Stimulated activated CD4-positive, alpha-beta T cell treated with anti-CD3 and anti-CD28 coated beads, Interleukin-4, amount 100 ng/mL, for 1 hour (primary cell): ENCODE measurements at regions not wholly inside any gene's neighbourhood (a gene's known extent, or its start where the extent isn't known, plus 50 kb on each side); places are given as distances from the start of the nearest gene placed in this dataset.

Experiments
- DNase-seq: peaks from one replicate; pipeline ENCODE4 v3.0.0-alpha.2; 2020

DNA sequence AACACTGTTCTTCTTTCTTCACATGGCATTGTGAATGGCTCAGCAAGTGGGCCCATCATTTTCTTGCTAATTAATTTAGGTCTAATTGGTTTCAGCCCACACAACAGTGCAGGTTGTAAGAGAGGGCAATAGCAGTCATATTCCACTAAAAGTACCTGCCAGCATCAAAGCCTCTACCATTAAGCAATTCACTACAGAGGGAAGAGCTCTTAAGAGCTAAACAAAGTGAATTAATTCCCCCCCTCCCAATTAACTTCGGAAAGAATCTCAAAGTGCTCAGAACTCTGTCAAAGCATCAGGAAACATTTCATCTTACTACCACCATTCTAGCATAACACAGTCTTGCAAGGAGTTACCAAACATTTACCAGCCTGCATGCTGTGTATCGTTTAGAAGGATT lies 133.9 kb upstream of the UBASH3B start:
- no peak for DNase-seq

DNA sequence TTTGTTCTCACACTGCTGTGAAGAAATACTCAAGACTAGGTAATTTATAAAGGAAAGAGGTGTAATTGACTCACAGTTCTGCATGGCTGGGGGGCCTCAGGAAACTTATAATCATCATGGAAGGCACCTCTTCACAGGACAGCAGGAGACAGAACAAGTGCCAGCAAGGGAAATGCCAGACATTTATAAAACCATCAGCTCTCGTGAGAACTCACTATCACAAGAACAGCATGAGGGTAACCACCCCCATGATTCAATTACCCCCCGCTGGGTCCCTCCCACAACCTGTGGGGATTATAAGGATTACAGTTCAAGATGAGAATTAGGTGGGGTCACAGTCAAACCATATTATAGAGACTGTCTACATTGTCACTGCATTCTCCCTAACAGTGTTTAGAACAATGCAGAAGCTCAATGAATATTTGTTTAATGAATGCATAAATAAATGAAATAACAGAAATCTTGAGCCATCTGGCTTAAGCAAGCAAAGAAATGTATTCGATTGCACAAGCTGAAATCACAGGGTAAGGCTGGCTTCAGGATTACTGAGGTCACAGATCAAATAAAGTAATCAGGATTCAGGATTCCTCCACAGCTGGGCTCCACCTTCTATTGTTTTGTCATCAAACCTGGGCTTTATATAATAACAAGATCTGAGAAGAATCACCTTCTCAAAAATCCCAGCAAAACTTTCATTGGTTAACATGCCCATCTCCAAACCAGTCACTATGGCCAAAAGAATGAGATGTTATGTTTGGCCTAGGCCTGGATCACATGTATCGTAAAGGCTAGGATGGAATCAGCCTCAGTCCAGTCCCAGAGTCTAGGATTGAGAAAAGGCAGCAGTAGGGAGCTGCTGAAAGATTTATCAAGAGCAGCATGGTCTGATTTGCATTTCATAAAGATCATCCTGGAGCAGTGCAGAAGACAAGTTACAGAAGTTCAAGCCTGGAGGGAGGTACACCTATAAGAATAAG lies 137.8 kb upstream of the UBASH3B start:
- no peak for DNase-seq

DNA sequence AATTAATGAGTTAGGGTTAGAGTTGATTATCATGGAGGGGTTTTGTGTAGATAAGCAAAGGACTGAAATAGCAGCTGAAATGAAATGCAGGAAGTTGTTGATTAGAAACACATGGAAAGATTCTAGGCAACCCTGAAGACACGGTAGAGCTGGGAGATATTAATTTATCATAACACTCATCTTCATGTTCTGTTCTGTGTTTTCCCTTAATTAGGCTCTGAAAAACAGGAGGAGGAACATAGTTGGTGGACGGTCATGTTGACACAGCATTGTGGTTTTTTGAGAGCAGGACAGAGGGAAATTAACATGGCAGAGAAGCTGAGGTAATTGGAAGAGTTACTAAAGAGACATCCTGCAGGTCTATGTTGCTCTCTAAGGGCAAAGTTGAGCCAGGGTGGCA lies 138.8 kb upstream of the UBASH3B start:
- DNase-seq, result no peak

DNA sequence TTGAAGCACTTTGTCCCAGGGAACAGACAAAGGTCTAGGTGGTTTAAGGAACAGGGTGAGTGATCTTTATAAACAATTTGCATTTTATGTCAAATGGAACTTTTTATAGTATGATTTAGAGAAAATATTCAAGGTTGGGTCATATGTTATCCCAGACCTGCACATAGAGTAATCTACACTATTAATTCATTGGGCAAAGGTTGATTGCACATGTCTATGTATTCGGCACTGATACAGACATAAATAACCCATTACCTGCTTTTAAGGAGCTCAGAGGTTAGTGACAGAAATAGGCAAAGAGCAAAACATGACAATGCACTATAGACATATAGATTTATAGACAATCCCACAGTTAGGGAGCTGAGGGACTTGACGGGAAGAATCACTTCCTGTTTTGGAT lies 141.5 kb upstream of the UBASH3B start:
- no peak for DNase-seq

DNA sequence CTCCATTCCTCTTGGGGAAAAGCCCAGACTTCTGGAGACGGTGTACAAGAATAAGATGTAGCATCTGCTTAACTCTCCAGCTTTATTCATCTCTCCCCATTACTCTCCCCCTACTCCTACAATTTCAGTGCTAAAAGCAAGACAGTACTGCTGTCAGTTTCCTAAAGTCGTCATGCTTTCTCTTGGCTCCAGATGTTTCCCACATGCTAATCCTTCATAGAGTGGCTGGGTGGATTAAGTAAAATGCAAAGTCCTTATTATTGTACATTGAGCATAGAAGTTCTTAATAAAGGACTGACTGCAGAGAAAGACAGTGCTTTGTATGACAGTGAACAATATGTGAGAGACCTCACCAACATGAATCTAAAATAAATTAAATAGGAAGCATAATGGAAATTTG lies 142.2 kb upstream of the UBASH3B start:
- no peak for DNase-seq

DNA sequence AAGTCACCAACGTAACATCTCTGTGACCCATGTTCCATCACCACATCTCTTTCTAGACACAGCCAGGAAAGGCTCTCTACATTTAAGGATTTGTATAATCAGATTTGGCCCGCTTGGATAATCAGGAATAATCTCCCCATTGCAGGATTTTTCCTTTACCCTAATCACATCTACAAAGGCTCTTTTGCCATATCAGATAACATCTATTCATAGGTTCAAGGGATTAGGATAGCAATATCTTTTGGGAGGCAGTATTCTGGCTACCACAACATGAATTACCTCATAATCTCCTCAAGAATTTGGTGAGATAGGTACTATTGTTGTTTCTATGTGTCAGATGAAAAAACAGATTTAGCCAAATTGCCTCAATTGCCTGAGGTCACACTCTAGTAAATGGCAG lies 142.8 kb upstream of the UBASH3B start:
- no peak for DNase-seq

DNA sequence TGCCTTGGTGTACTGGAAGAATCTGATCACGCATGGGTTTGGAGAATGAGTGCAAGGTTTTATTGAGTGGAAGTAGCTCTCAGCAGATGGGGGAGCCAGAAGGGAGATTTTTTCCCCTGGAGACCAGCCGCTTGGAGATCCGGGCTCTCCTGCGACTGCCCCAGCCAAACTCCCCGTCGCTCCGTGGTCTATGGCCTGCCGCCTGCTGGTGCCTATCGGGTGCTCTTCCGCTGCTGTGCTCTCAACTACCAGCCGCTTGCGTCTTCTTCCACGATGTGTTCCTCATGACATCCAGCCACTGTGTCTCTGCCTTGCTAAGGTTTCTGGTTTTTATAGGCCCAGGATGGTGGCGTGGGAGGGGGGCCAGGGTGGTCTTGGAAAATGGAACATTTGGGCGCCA lies 145.6 kb upstream of the UBASH3B start:
- DNase-seq, result no peak

DNA sequence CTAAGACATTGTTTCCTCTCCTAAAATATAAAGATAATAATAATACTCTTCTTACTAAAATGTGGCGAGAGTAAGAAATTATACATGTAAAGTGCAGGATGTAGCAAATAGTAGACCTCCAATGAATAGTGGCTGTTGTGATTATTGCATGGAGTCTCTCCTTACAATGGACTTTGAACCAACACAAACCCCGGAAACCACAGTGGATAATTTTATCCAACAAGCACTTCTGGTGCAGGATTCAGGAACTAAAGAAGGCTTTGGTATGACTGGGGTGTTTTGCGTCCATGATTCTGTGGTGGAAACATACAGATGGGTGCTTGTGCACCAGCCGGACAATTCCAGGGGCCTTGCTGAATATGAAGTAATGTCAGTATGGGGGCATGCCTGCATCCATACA lies 146.4 kb upstream of the UBASH3B start:
- no peak for DNase-seq

DNA sequence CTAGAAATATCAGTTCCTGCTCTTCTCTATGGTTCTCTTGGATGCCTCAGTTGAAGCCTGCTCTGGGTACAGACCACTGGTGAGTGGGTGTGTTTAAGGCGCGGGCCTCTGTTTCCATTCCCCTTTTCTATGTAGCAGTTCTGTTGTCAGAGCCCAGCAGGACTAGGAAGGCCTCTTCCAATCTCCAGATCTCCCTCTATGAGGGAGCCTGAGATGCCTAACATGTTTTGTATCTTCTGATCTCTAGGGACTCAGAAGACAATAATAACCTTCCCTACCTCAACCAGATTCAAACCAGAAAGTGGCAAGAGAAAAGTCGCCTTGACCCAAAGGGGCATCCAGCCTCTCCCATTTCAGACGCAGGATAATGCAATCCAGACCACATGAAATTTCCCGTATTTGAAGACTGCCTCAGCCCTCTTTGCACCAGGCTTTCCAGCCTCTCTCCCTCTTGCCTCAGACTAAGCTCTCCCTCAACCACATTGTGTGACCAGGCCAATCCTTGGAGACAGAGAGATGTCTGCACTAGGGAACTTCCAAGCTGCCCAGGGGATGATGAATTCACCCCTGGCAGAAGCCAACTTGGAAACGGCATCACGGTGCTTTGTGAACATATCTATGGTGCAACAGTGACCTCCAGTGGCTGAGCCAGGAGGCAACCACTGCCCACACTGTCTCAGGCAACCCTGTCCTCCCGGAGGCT lies 150.1 kb upstream of the UBASH3B start:
- DNase-seq, result peak; percentile 40

DNA sequence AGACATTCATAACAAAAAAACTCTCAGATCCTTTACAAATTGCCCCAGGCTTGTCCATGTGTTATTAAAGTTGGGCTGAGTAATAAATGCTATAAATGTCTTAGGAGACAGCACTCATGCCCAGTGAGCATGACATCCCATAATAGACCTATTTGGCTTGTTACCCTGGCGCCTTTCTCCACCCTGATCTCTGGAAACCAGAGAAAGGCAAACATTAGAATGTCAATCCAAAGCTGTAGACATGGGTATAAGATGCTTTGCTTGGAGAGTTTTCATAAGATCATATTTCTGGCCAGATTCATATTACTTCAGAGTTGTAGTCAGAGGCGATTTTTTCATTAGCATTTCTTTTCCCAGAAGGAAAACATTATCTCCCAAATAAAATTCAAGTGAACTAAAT lies 161.3 kb upstream of the UBASH3B start:
- DNase-seq, result no peak

DNA sequence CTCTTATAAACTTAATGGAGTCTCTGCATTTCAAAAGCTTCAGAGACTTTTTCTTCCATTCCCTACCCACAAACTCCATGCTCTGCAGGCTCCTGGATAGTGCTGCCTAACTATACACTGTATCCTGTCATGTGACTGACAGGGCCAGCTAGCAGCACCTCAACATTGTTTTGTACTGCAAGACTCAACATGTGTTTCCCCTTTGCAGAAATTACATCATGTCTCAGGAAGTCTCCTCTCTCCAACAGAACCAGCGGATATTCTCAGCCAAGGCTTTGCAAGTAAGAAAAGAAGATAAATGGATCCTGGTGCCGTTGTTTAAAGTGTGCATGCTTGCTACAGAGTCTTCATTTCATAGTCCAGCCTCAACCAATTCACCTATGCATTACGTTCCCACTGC lies 164.0 kb upstream of the UBASH3B start:
- DNase-seq, result no peak

DNA sequence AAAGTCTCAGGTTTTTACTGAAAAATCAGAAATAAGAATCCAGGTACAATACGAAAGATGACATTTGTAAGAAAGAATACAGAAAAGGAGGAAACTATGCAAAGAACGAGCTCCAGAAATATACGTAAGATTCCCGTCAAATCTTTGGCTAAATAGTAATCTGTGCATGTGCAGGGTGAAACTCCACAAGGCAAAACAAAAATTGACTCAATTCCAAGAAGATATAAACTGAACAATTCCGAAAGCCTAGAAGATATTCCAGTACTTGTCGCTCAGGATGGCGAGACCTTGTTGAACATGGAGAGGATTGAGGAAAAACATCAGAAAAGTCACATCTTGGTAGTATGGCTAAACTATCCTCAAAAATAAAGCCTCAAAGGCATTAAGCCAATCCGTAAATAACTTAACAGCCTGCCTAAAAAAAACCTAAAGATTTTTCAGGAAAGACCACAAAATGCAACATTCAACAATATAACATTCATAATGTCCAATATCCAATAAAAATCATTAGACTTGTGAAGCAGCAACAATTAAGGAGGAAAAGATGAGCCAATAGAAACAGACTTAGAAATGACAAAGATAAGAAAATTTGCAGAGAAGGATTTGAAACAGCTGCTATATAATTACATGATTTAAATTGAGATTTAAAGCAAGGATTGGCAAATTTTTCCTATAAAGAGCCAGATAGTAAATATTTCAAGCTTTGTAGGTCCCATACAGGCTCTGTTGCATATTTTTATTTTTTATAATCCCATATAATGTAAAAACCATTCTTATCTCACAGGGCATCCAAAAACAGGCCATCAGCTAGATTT lies 166.4 kb upstream of the UBASH3B start:
- no peak for DNase-seq

DNA sequence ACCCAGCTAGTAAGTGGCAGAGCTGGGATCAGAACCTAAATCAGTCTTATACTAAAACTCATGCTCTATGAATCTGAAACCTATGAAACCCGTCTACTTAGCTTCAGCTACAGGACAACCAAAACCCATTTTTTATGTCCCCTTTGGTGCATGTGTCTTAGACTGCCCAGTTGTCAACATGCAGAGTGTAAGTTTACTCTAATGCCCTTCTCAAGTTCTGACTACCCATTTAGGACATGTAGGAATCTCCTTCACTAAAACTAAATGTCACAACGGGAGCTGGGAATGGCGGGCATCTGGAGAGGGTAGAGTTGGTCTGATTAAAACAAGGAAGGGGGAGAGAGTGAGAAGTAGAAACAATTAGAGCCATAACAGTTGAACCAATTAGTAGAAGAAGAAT lies 167.9 kb upstream of the UBASH3B start:
- no peak for DNase-seq

DNA sequence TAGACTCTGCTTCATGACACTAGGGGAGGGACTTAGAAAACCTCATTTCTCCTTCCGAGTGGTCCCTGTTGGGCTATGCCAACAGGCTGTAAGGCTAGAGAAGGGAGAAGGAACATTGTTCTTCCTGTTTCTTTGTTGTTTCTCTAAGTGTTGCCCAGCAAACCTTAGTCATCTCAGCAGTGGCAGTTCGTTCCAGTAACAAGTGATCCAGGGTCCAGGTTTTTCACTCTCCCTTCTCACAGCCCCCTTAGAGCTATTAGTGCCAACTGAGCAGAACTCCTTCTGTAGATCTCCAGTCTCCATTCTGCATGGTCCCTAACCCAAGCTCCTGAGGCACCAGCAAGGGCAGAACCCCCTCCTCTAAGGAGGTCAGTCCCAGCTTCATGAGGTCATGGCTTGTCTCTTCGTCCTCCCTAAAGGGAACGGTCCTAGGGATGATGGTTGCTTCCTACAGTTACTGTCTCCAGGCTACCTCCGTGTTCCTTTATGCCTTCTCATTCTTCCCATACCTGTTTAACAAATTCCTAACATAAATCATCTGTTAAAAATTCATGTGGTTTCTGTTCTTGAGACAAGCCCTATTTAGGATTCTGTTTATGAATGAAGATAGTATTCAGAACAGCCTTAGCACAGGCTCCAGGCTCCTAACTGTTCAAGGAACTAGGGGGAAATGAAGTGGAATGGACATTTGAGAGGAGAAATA lies 168.6 kb upstream of the UBASH3B start:
- DNase-seq, result no peak

DNA sequence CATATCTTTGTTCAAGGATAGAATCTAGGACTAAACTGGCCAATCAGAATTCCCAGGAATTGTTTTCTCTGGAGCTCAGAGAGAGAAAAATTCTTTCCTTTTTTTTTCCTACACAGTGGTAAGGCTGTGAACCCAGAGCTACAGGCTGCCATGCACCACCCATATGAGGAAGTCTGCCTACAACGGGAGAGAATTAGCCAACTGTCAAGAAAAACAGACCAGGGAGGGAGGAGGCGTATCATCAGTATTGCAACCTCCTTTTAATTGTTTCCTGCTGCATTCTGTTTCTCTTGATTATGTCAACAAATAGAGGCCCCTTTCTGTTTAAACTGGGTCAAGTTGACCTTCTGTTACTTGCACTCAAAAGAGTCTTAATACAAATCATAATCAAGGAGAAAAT lies 176.5 kb upstream of the UBASH3B start:
- no peak for DNase-seq

DNA sequence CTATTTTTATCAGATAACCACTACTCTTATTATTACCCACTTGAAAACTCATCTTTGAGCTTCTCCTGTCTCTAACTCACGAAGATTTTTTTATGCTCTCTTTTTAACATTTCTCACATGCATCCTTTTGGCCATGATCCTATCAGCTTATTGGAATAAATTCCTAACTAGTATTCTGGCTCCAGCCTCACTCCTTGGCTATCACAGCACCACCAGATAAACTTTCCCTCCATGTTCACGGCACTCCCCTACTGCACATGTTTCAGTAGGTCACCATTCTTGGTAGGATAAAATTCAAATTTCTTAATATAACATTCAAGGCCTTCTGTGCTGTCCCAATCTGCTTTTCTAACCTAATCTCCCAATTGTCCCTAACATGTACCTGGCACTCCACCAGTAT lies 186.6 kb upstream of the UBASH3B start:
- DNase-seq, result no peak

DNA sequence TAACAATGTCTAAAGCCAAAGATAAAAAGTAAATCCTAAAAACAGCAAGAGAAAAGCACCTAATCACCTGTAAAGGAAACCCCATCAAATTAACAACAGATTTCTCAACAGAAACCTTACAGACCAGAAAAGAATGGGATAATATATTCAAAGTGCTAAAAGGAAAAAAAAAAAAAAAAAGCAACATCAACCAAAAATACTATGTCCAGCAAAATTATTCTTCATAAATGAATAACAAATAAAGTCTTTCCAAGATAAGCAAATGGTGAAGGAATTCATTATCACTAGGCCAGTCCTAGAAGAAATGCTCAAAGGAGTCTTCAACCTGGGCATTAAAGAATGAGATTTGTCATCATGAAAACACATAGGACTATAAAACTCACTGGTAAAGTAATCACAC lies 192.0 kb upstream of the UBASH3B start:
- DNase-seq, result no peak

DNA sequence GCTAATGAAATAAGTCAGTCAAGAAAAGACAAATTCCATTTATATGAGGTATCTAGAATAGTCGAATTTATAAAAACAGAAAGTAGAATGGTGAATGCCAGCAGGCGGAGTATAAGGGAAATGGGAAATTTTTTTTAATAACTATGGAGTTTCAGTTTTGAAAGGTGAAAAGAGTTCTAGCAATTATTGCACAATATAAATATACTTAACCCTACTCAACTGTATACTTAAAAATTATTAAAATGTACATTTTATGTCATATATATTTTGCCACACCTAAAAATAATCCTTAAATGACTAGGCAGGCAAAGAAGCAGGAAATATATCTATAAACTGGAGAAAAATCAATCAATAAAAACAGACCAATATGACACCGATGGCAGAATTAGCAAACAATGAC lies 196.5 kb upstream of the UBASH3B start:
- no peak for DNase-seq

DNA sequence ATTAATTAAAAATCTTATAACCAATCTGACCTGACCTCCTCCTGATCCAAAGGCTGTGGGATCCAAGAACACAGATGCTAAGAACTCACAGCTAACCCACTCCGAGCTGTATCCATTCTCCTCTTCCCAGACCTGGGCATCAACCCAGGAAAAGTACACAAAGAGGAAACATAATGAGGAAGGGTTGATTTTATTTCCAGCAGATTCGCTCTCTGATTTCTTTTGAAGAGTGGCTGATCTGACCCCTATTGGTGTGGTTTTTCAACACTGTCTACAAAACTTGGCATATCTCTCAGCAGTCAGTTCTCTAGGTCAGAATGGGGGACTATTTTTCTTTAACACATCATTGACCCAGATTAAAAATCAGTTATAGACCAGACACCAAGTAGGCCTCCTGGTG lies 201.9 kb upstream of the UBASH3B start:
- DNase-seq, result no peak

DNA sequence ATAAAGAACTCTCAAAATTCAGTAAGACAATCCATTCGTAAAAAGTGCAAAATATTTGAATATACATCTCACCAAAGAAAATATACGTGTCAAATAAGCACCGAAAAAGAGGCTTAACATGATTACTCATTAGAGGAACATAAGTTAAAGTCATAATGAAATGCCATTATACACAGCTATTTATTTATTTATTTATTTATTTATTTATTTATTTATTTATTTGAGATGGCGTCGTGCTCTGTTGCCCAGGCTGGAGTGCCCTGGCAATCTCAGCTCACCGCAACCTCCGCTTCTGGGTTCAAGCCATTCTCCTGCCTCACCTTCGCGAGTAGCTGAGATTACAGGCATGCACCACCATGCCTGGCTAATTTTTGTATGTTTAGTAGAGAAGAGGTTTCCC lies 203.6 kb upstream of the UBASH3B start:
- no peak for DNase-seq

DNA sequence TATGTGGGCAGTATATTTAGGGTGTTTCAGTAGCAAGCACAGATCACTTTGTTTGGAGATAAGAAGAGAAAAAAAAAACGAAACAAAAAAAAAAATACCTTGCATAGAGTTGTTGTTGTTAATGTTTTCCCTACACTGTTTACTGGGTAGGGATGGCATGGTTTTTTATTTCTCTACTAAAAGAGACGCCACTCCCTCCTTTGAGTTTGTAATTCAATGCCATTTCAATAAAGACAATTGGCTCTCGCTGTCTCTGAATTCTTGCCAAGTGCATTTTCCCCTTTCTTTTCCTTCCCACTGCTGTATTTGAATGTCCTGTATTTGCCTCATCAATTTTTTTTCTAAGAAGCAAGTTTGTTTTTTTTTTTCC lies 213.9 kb upstream of the UBASH3B start:
- no peak for DNase-seq

DNA sequence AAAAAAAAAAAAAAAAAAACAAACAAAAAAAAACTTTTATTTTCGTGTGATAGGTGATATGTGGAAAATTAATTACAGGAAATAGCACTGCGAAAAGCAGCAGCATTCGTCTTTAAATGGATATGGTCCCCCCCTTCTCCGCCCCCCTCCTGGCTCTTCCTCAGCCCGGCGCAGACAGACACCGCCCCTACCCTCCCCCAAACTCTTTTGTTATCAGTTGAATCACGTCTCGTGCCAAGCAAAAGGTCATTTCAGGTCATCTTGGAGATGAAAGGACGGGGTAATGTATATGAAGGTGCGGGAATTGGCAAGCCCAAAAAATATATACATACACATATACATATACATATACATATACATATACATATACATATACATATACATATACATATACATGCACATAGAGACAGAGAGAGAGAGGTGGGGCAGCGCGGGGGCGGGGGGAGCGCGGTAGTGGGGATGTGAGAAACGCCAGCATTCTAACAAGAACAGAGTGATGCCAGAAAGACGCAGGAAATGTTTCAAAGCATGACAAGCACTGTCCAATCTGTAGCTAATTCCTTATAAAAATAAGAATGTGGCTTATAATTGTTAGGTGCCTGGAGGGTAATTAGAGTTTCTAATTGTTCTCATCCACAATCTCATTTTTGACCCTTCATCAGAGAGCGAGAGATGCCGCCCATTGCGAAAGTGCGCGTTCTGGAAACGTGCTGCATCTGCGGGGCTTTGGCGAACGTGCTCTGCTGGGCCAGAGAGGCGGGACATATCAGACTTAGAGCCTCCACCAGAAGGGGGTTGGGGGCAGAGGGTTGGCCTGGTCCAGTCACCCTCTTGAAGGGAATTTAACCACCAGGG lies 214.5 kb upstream of the UBASH3B start:
- no peak for DNase-seq
